GM21360 (cell line): ENCODE measurements at regions not wholly inside any gene's neighbourhood (a gene's known extent, or its start where the extent isn't known, plus 50 kb on each side); places are given as distances from the start of the nearest gene placed in this dataset.

Source experiments
- ATAC-seq: cut with Tn5 transposase; IDR thresholded peaks from one replicate; pipeline ENCODE4 v1.9.1; 2021; ENCODE audit warnings: mild to moderate bottlenecking, moderate library complexity; ENCODE audit not compliant: unreplicated experiment

- ATAC-seq: no peak
Observed at GRCh38 chr1:184302346-184302745, 84.5 kb upstream of the C1orf21 start.

GRCh38 chr1:184310157-184310819 lies 76.5 kb upstream of the C1orf21 start:
- ATAC-seq: no peak

GRCh38 chr1:184311580-184311979 lies 75.2 kb upstream of the C1orf21 start:
- ATAC-seq: no peak

GRCh38 chr1:184315254-184315653 lies 71.6 kb upstream of the C1orf21 start:
- no peak for ATAC-seq

- no peak for ATAC-seq
Observed at GRCh38 chr1:184319879-184320278, 67.0 kb upstream of the C1orf21 start.

GRCh38 chr1:184322253-184322652 lies 64.6 kb upstream of the C1orf21 start:
- no peak for ATAC-seq

GRCh38 chr1:184324972-184325371 lies 61.9 kb upstream of the C1orf21 start:
- ATAC-seq: no peak

GRCh38 chr1:184326278-184326677 lies 60.6 kb upstream of the C1orf21 start:
- no peak for ATAC-seq

GRCh38 chr1:184329245-184329953 lies 57.4 kb upstream of the C1orf21 start:
- ATAC-seq: no peak

- no peak for ATAC-seq
Observed at GRCh38 chr1:184329962-184330868, 56.6 kb upstream of the C1orf21 start.

- ATAC-seq: no peak
Observed at GRCh38 chr1:184330875-184331274, 56.0 kb upstream of the C1orf21 start.
